ENCODE measurements at regions not wholly inside any gene's neighbourhood (a gene's known extent, or its start where the extent isn't known, plus 50 kb on each side); places are given as distances from the start of the nearest gene placed in this dataset.
"Not testable (repeated sequence)": the region's sequence is repeated elsewhere in the genome, so short reads cannot be mapped to it uniquely, and the experiment has no call there.

DNA sequence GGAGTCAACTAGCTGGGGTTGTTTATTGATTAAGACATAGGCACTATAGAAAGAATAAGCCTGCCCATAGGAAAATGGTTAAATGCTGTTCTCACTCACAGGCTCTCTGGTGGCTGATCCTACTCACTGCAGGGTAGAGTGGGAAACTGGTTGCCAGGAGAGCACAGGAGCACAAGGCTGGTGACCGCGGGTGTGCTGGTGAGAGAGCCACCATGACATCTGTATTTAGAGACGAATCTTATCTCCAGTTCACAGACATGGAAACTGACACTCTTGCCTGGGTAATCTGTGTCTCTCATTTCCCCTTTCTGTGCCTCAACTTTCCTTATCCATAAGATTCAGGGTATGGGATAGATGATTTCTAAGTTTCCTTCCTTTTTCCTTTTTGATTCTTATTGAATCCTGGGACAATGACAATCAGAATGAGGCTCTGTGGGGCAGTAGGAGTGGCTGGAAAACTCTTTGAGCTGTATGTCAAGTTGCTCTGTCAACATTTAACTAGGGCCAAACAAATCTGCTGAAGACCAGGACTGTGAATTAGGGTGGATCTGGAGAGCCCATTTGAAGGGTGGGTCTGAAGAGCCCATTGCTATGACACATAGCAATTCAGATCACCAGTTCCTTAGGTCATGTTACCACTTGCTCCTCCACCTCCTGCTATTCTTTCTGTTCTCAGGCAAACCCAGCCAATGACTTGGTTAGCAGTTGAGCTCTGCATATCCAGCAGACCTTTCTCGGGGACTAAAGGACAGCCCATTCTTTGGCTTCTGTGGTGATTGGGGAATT is 286.1 kb upstream of the TBL1XR1 start:
- DNase-seq = no peak

DNA sequence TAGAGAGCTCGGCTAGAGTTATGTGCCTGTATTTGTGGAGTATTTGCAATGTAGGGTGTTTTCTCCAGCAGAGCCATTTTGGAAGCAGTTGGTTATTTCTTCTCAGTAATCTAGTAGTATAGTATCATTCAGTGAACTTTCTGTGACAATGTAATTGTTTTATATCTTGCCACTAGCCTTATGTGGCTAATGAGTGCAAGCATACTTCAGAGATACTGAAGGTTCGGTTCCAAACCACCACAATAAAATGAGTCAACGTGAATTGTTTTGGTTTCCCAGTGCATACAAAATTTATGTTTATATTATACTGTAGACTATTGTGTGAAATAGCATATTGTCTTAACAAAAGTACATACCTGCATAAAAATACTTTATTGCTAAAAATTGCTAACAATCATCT is 286.9 kb upstream of the TBL1XR1 start:
- no peak for DNase-seq

DNA sequence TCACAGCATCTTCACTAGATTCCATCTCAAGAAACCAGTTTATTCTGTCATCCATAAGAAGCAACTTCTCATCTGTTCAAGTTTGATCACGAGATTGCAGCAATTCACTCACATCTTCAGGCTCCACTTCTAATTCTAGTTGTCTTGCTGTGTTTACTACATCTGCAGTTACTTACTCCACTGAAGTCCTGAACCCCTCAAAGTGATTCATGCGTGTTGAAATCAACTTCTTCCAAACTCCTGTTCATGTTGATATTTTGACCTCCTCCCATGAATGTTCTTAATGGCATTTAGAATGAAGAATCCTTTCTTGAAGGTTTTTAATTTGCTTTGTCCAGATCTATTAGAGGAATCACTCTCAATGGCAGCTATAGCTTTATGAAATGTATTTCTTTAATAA is 287.6 kb upstream of the TBL1XR1 start:
- no peak for DNase-seq

DNA sequence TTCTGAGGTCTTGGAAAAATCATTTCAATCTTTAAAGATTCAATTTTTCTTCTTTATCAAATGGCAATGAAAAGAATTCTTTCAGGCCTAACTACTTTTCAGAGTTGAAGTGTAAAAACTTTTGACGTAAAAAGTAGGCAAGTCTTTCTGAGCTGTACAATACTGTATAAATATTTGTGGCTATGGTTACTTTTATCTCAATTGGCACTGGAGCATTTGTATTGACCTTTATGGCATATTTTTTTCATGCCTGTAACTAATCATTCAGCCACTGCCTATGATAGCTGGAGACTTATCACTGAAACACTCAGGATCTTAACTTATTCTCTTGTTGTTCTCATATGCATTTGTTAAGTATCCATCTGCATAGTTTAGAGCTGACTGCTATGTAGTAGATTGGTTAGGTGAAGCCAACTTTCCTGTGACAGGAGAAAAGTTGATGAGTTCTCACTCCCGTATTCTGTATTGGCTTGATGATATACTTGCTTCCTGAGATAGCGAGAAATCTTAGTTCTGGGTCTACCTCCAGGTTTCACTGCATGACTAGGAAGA is 290.4 kb upstream of the TBL1XR1 start:
- no peak for DNase-seq

DNA sequence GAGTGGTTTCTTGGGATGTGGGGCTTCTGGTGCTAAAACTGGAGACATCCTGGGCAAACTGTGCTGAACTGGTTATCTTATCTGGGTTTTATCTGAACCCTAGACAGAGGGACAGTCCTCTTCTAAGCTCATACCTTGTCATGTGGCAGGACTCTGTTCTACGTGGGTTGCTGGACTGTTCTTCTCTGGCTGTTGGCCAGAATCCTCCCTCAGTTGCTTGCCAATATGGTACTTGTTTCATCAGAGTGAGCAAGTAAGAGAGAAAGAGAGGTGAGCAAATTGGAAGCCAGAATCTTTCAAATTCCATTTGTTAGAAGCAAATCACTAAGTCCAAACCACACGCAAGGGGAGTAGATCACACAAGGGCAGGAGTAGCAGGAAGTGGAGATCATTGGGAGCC is 291.5 kb upstream of the TBL1XR1 start:
- DNase-seq = no peak

DNA sequence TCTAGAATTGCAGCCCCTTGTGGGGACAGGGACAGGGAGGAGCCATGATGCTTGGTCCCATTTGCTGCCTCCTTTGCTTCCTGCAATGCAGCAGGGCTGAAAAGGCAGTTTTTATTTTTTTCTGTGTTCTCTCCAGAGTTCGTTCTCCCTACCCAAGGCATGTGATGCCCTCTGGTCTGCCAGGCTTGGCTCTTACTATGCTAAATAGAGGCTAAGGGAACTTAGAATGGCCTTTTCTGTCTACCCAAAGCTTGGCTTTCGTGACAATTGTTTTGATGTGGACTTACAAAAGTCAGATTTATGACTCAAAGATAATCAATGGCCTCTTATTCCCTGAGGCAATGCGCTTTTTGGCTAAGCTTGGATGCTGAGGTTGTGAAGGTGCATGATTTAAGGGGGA is 293.3 kb upstream of the TBL1XR1 start:
- no peak for DNase-seq

DNA sequence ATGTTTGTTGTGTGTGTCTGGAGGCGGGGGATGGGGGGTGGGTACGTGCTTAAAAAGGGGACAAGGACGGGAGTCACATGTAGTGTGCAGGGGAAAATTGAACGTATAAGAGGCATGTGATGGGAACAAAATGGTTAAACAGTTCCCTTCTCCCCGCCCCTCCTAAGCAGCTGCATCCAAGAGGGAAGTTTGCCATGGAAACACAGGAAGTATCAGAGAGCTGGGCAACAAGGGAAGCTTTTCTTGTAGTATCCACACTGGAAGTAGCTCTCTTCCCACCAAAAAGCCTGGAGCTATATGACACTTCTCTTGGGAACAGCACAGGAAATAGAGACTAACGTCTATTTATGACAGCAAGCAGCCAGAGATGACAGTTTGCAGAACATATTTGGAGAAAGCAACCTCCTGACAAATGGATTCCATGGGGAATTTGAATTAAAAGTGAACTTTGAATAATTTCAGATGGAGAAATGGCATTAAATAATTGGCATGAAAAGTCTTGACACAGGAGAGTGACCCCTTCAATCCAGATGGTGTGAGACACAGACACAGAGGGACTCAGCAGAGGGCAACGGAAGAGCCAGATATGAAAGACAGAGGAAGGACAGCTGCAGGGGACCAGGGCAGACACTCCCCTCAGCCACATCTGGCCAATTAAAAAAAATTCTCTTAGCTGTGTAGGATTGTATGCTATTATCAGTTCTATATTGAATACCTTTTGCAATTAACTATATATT is 294.2 kb upstream of the TBL1XR1 start:
- no peak for DNase-seq

DNA sequence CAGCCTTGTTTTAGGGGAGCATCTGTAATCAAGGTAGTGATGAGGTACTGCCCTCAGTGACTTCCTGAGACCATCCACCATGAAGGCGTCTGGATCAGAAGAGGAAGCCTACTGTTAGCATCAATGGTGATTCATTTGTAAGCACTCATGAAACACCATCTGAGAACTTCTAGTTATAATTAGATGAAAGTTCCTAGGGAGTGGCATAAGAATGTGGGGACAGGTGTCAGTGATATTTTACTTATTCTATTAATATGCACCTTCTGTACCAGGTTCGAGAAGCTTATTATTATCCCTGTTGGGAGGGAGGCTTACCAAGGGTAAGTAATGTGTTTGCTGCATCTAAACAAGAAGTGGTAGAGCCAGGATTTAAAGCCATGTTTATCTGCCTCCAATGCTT is 295.8 kb upstream of the TBL1XR1 start:
- no peak for DNase-seq

DNA sequence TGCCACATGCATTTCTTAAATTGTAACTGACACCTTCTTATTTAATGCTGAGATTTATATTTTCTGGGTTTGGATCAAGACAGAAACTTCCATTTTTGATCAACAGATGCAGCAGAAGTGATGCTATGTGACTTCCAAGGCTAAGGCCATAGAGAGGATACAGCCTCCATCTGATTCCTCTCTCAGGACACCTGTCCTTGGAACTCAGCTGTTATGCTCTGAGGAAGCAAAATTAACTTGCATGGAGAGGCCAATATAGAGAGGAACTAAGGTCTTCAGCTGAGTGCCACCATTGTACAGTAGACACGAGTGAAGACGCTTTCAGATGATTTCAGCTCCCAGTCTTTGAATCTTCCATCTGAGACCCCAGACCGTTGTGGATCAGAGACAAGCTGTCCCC is 296.9 kb upstream of the TBL1XR1 start:
- DNase-seq = no peak

DNA sequence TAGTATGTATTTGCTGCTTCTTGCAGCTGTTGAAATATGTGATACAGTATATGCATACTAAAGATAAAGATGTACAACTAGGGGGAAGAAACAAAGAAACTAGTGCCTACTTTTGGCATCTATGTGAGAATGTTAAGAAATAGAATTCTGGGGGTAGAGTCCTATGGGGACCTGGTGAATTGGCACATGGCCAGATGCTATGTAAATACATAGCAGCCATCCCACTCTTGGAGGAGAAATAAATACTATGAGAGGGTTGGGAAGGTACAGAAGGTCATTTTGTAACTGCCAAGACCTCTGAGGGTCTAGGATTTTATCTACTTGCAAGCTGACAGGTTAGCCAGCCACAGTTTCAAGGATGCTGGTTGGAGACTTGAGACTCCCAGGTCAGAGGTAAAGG is 298.3 kb upstream of the TBL1XR1 start:
- no peak for DNase-seq

DNA sequence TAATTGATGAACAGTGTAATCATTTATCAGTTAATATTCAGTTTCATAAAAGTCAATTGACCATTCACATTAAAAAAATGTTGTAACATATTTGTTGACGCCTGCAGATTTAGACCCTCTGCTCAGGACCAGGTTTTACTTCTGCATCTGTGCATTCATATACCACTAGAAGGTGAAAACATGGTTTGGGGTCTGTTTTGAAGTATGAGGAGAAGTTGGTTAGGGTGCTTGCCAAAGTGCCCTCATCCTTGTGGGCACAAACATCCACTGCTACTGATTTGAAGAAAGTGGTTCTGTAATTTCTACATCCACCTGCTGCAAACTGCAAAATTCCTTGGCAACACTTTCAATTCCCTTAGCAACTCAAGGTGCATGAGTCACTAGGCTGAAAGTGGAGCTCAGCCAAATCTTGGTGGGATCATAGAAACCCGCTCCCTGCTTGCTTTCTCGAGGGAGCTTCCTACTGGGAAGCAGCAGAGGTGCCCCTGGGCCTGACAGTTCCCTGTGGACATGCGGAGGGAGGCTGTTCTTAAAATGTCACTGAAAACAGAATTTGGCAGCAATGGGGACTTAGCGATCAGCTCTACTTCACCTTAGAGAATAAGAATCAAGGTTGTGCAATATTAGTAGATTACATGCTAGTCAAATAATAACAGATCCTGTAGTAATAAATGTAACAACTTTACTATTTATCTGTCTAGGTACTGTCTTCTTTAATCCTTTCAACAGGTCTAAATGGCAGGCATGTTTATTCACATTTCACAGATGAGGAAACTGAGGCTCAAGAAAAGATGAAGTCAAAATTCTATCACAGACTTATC is 301.0 kb upstream of the TBL1XR1 start:
- DNase-seq = no peak

DNA sequence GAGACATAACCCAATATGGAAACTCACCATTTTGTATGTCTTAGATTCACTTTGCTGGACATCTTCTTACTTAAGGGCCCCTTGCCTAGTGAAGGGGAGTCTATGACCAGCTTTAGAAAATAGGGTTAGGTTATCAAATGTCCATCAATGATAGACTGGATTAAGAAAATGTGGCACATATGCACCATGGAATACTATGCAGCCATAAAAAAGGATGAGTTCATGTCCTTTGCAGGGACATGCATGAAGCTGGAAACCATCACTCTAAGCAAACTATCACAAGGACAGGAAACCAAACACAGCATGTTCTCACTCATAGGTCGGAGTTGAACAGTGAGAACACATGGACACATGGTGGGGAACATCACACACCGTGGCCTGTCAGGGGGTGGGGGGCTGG is 301.8 kb upstream of the TBL1XR1 start:
- not testable (repeated sequence) for DNase-seq

DNA sequence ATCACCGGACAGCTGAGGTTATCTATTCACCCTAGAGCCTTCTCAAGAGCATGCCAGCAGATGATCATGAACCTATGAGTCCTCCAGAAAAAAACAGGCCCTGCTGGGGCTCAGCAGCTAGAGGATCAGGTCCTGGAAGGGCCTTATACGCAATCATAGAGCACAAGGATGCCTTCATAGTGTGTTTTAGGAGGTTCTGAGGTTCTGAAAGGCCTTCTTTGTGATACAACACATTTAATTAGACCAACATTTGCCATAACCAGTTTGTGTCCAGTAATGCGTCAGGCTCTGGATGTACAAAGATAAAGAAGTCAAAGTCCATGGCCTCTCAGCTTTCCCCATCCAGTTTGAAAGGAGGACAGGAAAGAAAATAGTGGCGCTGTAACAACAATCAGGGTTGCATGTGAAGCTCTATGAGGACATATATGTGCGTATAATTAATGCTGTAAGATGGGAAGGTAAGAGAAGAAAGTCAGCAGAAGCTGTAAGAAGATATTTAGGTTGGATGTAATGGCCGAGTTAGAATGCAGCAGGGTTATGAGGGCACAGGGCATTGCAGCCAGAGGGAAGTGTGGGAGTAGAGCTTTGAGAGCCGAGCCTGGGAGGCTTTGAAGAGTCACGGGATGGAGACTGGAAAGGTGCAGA is 302.6 kb upstream of the TBL1XR1 start:
- DNase-seq = no peak

DNA sequence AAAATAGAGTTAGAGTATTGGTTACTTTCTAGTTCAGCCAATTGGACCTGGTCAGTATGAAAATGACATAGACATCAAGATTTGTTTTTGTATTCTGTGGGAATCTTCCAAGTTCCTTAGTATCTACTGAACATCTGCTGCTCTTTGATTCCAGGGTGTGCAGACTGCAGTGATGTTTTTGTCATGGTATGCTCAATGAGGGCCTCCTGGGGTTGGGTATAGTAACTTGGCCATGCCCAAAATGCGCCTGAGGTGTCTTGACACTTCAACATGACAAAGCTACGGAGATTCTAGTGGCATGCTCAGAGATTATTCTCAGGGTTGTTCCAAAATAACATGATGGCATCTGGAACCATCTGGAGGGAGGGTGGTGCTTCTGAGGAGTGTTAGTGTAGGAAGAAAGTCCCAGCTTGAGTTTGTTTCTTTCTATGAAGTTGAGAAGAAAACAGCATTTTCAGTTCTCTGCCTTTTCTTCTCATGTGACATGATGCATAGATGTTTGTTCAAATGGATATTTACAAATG is 313.5 kb upstream of the TBL1XR1 start:
- no peak for DNase-seq

DNA sequence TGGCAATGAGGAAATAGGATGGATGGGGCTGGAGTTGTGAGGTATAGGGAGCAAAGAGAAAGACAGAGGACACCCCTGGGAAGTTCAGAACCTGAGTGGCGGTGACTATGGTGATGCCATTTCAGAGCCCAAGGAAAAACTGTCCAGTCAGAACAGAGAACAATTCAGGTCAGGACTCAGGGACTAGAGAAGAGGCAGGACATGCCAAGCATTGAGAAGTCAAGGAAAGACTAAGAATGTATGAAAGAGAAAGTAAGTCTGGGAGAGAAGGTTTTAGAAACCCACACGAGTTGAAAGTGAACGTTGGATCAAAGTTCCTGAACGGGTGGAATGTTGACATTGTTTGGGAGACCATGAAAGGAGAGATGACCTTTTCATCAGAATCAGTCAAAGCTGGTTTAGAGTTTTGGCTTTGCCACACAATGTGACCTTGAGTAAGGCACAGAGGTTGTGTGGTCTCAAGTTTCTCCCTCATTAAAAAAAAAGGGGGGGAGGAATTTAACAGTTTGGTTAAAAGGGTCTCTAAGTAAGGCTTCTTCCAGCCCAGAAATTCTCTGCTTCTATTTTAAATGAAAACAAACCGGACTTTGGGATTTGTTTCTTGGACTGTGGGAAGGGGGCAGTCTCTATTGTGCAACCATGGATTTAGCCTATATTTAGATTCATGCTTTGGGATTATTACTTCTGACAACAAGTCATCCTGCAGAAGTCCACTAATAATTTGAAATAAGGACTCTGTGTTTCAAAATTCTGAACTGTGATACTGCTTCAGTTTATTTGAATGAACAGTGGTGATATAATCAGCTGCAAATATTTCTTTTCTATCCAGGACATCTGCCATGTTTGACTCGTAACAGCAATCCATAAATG is 315.9 kb upstream of the TBL1XR1 start:
- DNase-seq = no peak

DNA sequence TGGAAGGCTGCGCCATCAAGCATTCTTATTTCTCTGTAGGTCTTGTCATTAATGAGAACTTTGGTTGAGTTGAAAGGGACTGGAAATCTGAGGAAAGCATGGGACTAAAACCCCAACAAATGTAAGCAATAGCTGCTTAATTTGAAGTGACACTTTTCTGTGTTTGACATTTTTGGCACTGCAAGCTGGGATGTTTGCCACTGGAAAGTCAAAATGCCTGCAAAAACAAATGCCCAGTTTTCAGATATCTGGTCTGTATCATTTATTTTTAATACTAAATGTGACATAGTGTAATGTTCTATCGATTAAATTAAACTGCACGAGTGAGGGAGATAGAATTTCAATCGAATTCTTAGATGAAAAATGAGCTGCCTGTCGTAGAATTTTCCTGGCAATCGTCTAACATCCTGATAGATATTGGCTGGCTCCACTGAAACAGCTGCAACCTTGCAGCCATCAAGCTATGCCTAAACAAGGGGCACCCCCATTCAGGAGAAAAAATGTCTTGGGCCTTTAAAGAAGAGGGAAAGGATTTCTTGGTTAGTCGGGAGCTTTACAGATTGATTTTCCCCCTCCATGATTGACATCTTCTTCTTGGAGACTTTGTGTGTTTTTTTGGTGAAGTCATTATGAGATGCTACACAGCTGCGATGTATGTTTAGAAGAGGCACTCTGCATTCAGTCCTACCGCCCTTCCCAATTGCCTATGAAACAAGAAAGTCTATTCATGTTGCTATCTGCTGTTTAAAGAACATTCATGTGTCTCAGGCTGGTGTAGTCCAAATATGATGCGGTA is 316.7 kb upstream of the TBL1XR1 start:
- DNase-seq = no peak

DNA sequence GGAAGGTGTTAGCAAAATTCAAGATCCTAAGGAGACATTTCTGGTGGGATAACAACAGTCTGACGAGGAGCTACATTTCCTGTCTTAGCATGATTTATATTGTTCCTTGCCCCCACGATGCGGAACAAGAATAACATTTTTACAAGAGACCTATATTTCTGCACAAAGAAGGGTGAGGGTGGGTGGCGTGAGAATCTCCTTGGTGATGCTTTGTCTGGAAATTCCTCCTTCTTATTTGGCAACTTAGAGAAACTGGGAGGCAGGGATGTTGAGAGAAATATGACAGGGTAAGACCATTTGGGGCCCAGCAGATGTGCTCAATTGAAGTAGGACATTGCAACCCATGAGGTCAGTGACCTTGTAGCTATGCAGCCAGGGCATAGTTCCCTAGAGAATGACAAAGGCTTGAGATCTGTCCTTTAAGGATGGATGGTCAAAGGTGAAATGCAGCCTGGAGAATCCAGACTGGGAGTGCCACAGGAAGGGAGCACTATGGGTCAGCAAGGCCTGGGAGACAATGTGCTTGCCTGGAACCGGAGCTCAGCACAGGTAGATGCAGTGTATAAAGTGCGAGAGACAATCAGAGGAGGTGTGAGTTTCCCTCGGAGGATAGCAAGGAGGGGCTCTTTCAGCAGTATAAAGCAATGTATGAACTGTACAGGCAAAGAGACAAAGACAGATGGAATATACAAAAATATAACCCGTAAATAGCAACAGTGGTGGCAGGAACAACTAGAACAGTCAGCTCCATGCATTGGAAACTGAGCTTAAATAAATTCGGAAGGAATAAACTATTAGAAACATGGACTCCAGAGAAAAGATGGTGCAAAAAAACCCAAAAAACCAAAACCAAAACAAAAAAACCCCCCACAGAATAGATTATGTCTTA is 317.6 kb upstream of the TBL1XR1 start:
- DNase-seq = no peak

DNA sequence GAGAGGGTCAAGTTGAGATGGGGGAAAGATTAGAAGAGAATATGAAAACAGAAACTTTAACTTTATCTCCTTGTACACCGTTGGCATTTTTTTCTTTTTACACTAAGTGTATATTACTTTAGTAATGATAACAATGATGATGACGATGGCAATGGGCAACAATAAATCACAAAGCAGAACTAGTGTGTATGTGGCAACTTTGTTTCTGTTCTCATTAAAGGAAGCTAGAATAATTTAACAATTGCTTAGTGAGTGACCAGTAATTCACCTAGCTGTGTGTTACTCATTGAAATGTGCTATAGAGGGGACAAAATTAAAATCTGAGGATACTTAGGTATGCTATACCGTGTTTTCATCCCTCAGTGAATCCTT is 318.5 kb upstream of the TBL1XR1 start:
- DNase-seq = no peak

DNA sequence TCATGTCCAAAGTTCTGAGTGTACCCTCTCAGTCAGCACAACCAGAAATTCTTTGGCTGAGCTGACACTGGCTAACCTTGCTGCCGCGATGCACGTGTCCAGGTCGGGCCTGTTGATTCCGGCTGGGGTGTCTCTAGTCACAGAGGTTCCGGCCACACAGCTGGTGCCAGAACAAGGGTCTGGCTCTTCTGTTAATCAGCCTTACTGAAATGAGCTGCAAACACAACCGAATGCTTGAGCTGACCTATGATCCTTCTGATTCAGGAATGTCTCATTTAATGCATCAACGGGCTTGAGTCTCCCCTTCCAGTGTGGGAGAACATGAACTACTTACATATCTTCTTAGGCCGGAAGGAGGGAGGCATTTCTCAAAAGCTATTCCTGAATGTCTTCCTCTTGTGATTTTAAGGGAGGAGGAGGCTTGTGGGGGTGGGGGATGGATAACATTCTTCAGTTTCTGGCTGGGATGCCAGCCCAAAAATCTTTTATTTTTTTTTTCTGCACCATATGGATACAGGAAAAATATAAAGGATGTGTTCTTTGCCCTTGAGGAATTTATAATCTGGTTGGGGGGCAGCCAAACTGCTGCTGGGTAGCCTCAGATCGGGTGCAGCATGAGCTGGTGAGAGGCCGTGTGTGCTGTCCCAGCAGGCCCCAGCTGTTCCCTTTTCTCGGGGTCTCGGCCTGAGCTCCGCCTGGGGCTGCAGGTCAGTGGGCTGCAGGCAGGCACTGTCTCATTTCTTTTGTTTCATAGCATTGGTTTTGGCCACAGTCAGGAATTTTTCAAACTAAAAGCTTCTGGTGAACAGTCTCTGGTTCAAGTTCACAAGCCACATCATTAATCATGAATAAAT is 319.1 kb upstream of the TBL1XR1 start:
- peak; percentile 57 for DNase-seq

Measured in NCI-H1694 (cell line).